SU-DHL-6 (cell line): ENCODE measurements at regions not wholly inside any gene's neighbourhood (a gene's known extent, or its start where the extent isn't known, plus 50 kb on each side); places are given as distances from the start of the nearest gene placed in this dataset.

Experiments used
- H2AFZ ChIP-seq: fragments of 200-600 bp; sonication (generic); 2 replicates; pipeline ENCODE4 v1.6.1; 2014; ENCODE audit warnings: low read depth, mild to moderate bottlenecking, moderate library complexity, mixed read lengths, antibody characterized with exemption, low read length; ENCODE audit not compliant: severe bottlenecking
- H3F3A ChIP-seq: fragments of 200-600 bp; shearing (Covaris generic); 2 replicates; pipeline ENCODE4 v1.6.0; 2016; ENCODE audit warnings: antibody characterized with exemption, mild to moderate bottlenecking; ENCODE audit not compliant: insufficient read depth
- H3K27ac ChIP-seq: fragments of 200-600 bp; sonication (generic); 2 replicates; pipeline ENCODE4 v1.5.1; 2016; ENCODE audit warnings: low read depth, mild to moderate bottlenecking, low read length, moderate library complexity, mixed read lengths
- H3K27me3 ChIP-seq: fragments of 200-600 bp; sonication (generic), shearing (Covaris generic); 2 replicates; pipeline ENCODE4 v1.6.0; 2014; ENCODE audit warnings: mild to moderate bottlenecking, low read length
- H3K36me3 ChIP-seq: fragments of 200-600 bp; sonication (generic); 2 replicates; pipeline ENCODE4 v1.6.1; 2014; ENCODE audit warnings: mild to moderate bottlenecking, low read length, mixed read lengths
- H3K4me2 ChIP-seq: fragments of 300-600, 200-600 bp; shearing (Covaris generic), sonication (generic); 2 replicates; pipeline ENCODE4 v1.6.0; 2014; ENCODE audit warnings: low read length, low read depth, mild to moderate bottlenecking; ENCODE audit not compliant: poor library complexity, severe bottlenecking
- H3K4me3 ChIP-seq: fragments of 200-600 bp; sonication (generic); 2 replicates; pipeline ENCODE4 v1.5.1; 2014; ENCODE audit warnings: antibody characterized with exemption, low read length, mild to moderate bottlenecking, mixed read lengths; ENCODE audit not compliant: insufficient read depth, poor library complexity, severe bottlenecking
- H3K79me2 ChIP-seq: fragments of 200-600 bp; sonication (generic); 2 replicates; pipeline ENCODE4 v1.6.1; 2014; ENCODE audit warnings: mild to moderate bottlenecking, low read length, moderate library complexity; ENCODE audit not compliant: insufficient read depth
- H3K9ac ChIP-seq: fragments of 200-600 bp; sonication (generic); 2 replicates; pipeline ENCODE4 v1.7.0; 2014; ENCODE audit warnings: mild to moderate bottlenecking, low read length
- H3K9me2 ChIP-seq: fragments of 200-600 bp; sonication (generic); replicated peaks from 2 replicates; pipeline ENCODE4 v1.6.1; 2014; ENCODE audit warnings: low read length; ENCODE audit not compliant: insufficient read depth
- H3K9me3 ChIP-seq: fragments of 200-600 bp; sonication (generic); 2 replicates; pipeline ENCODE4 v1.6.1; 2014; ENCODE audit warnings: low read length, mixed read lengths; ENCODE audit not compliant: insufficient read depth
- H4K20me1 ChIP-seq: fragments of 200-600 bp; sonication (generic); 2 replicates; pipeline ENCODE4 v1.6.1; 2014; ENCODE audit warnings: low read depth, mild to moderate bottlenecking, antibody characterized with exemption, low read length, moderate library complexity, mixed read lengths
- EZH2phosphoT487 ChIP-seq: fragments of 200-600 bp; sonication (generic), shearing (Covaris generic); conservative IDR thresholded peaks from 2 replicates; pipeline ENCODE4 v1.6.1; 2018; ENCODE audit warnings: mild to moderate bottlenecking, antibody characterized with exemption, low read length, moderate library complexity, mixed read lengths
- TF ChIP-seq, protein P1 (sequence below): fragments of 200-600 bp; sonication (generic); IDR thresholded peaks from one replicate; pipeline ENCODE4 v1.5.1; 2017; ENCODE audit warnings: antibody characterized with exemption, mild to moderate bottlenecking, low read length, moderate library complexity; ENCODE audit not compliant: insufficient read depth, poor library complexity, severe bottlenecking

DNA sequence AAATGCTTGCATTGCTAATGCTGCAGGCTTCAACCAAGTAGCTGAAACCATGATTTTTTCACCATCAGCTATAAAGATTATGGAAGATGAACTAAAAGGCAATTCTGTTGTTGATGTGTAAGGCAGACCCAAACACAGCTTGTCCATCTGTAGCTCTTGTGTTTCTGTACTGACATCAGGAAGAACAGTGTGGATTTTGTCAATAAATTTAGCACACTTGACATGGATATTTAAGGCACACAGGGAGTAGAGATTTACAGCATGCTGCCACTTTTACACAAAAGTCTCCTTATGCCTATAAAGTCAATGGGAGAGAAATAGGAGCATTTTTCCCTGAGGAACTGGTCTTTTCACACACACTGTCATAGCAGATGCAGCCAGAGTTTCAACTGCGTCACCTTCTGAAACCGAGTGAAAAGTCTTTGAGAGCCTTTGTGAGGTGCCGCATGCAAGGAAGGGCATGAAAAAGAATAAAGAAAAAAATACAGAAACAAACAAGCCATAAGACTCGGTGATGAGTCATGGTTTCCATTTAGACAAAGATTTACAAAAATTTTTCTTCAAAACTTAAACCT is 261.4 kb upstream of the TFAP2D start:
- Histone ChIP-seq H2AFZ (no peak overlapping the region), H3K27me3 (no peaks in the 10 kb centered on the region), H3K27ac (no peak overlapping the region), H3K9me3 (no peaks in the 10 kb centered on the region), H3K9me2 (no peaks in the 10 kb centered on the region), H3K4me3 (no peak overlapping the region), H3K4me2 (no peak overlapping the region), H3K79me2 (no peaks in the 10 kb centered on the region), H3K9ac (no peak overlapping the region), H3K36me3 (no peaks in the 10 kb centered on the region), H3F3A (no peaks in the 10 kb centered on the region), H4K20me1 (no peaks in the 10 kb centered on the region)
- no peak for TF ChIP-seq EZH2phosphoT487
- TF ChIP-seq, protein P1, sequence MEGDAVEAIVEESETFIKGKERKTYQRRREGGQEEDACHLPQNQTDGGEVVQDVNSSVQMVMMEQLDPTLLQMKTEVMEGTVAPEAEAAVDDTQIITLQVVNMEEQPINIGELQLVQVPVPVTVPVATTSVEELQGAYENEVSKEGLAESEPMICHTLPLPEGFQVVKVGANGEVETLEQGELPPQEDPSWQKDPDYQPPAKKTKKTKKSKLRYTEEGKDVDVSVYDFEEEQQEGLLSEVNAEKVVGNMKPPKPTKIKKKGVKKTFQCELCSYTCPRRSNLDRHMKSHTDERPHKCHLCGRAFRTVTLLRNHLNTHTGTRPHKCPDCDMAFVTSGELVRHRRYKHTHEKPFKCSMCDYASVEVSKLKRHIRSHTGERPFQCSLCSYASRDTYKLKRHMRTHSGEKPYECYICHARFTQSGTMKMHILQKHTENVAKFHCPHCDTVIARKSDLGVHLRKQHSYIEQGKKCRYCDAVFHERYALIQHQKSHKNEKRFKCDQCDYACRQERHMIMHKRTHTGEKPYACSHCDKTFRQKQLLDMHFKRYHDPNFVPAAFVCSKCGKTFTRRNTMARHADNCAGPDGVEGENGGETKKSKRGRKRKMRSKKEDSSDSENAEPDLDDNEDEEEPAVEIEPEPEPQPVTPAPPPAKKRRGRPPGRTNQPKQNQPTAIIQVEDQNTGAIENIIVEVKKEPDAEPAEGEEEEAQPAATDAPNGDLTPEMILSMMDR, result no peak

DNA sequence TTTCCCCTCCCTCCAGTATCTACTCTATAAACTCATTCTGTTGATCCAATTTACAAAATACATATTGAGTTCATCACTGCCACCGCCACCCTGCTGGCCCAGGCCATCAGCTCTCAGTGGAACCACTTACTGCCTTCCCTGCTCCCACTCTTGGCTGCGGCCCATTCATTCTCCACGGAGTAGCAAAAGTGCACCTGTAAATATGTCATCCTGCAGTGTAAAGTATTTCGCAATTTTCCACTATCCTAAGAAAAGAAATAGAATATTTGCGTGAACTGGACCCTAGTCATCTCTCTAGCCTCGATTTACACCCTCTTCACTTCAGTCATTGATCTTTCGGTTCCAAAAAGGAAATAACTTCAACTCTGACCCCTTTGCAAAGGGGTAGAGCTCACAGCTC is 258.3 kb upstream of the TFAP2D start:
- H4K20me1 ChIP-seq, result no peaks in the 10 kb centered on the region
- no peaks in the 10 kb centered on the region for H3K36me3 ChIP-seq
- H3F3A ChIP-seq, result no peaks in the 10 kb centered on the region
- no peak overlapping the region for H3K27ac ChIP-seq
- H3K79me2 ChIP-seq, result no peaks in the 10 kb centered on the region
- no peaks in the 10 kb centered on the region for H3K9me3 ChIP-seq
- no peak overlapping the region for H2AFZ ChIP-seq
- no peak overlapping the region for H3K9ac ChIP-seq
- H3K4me3 ChIP-seq, result no peak overlapping the region
- no peak for TF ChIP-seq EZH2phosphoT487
- TF ChIP-seq, protein P1, result no peak
- no peaks in the 10 kb centered on the region for H3K9me2 ChIP-seq
- no peak overlapping the region for H3K4me2 ChIP-seq
- H3K27me3 ChIP-seq, result no peaks in the 10 kb centered on the region

DNA sequence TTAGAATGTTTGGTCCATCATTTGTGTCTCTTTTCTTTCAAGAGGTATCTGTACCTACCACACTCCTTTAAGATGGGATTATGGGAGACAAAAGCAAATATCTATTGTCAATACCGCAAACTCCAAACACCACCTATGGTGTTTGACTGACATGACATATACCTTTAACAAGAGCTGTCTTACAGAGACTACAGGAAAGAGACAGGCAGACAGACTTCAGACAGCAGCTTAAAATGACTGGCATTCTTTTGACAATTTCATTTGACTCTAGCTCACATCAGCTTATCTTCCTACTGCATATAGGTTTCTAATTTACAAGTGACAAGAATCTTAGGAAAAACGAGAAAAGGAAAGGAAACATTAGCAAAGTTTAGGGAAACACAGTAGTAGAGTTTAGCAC is 256.0 kb upstream of the TFAP2D start:
- Histone ChIP-seq H3K9ac (no peak overlapping the region), H3K9me3 (no peaks in the 10 kb centered on the region), H3K4me2 (no peak overlapping the region), H3K27ac (no peak overlapping the region), H3F3A (no peaks in the 10 kb centered on the region), H3K79me2 (no peaks in the 10 kb centered on the region), H3K36me3 (no peaks in the 10 kb centered on the region), H4K20me1 (no peaks in the 10 kb centered on the region), H3K9me2 (no peaks in the 10 kb centered on the region), H3K27me3 (no peaks in the 10 kb centered on the region), H2AFZ (no peak overlapping the region), H3K4me3 (no peak overlapping the region)
- TF ChIP-seq, protein P1, result no peak
